ENCODE measurements at regions not wholly inside any gene's neighbourhood (a gene's known extent, or its start where the extent isn't known, plus 50 kb on each side); places are given as distances from the start of the nearest gene placed in this dataset.

DNA sequence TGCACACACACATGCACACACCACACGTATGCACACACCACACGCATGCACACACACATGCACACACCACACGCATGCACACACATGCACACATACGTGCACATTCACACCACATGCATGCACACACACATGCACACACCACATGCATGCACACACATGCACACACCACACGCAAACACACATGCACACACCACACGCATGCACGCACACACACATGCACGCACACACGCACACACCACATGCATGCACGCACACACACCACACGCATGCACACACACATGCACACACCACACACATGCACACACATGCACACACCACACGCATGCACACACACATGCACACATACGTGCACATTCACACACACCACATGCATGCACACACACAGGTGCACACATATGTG, 169.8 kb upstream of the SALL3 start:
- TF ChIP-seq CTCF (IDR thresholded peaks at IDR 0.05; ENCODE audit: low read depth, low read length): no peak
- no peak overlapping the region for H3K4me3 ChIP-seq (ENCODE audit: low read depth, low read length)

- TF ChIP-seq CTCF (IDR thresholded peaks at IDR 0.05; ENCODE audit: low read depth, low read length): no peak
- H3K4me3 ChIP-seq (ENCODE audit: low read depth, low read length): no peak overlapping the region
These were observed 168.9 kb upstream of the SALL3 start for GRCh38 chr18:78810706-78811105.

GRCh38 chr18:78812067-78812466, 167.6 kb upstream of the SALL3 start:
- no peak for TF ChIP-seq CTCF (IDR thresholded peaks at IDR 0.05; ENCODE audit: low read depth, low read length)
- no peak overlapping the region for H3K4me3 ChIP-seq (ENCODE audit: low read depth, low read length)

- TF ChIP-seq CTCF (IDR thresholded peaks at IDR 0.05; ENCODE audit: low read depth, low read length): no peak
- H3K4me3 ChIP-seq (ENCODE audit: low read depth, low read length): no peak overlapping the region
These were observed 166.5 kb upstream of the SALL3 start for GRCh38 chr18:78813156-78813555.

GRCh38 chr18:78813936-78814710, 165.5 kb upstream of the SALL3 start:
- no peak for TF ChIP-seq CTCF (IDR thresholded peaks at IDR 0.05; ENCODE audit: low read depth, low read length)
- no peak overlapping the region for H3K4me3 ChIP-seq (ENCODE audit: low read depth, low read length)

GRCh38 chr18:78814766-78815165, 164.9 kb upstream of the SALL3 start:
- TF ChIP-seq CTCF (IDR thresholded peaks at IDR 0.05; ENCODE audit: low read depth, low read length): no peak
- no peak overlapping the region for H3K4me3 ChIP-seq (ENCODE audit: low read depth, low read length)

GRCh38 chr18:78816114-78816513, 163.5 kb upstream of the SALL3 start:
- H3K4me3 ChIP-seq (ENCODE audit: low read depth, low read length): no peak overlapping the region
- TF ChIP-seq CTCF (IDR thresholded peaks at IDR 0.05; ENCODE audit: low read depth, low read length): no peak
